Nephron progenitor cell (in vitro differentiated cells): ENCODE measurements at regions not wholly inside any gene's neighbourhood (a gene's known extent, or its start where the extent isn't known, plus 50 kb on each side); places are given as distances from the start of the nearest gene placed in this dataset.
"Not testable (repeated sequence)": the region's sequence is repeated elsewhere in the genome, so short reads cannot be mapped to it uniquely, and the experiment has no call there.

ENCODE experiments used
- DNase-seq: peaks from one replicate; pipeline ENCODE4 v3.0.0; 2021
- H3K27ac Mint-ChIP-seq: 2 replicates; pipeline ENCODE4 v1.8.0; 2021; ENCODE audit warnings: mild to moderate bottlenecking, moderate library complexity, mixed read lengths
- H3K27me3 Mint-ChIP-seq: 2 replicates; pipeline ENCODE4 v1.8.0; 2021; ENCODE audit warnings: mild to moderate bottlenecking, low read depth, mixed read lengths; ENCODE audit not compliant: poor library complexity
- H3K36me3 Mint-ChIP-seq: 2 replicates; pipeline ENCODE4 v1.8.0; 2021; ENCODE audit warnings: low read depth, mixed read lengths
- H3K4me1 Mint-ChIP-seq: 2 replicates; pipeline ENCODE4 v1.8.0; 2021; ENCODE audit warnings: mixed read lengths
- H3K4me3 Mint-ChIP-seq: 2 replicates; pipeline ENCODE4 v1.8.0; 2021; ENCODE audit warnings: mild to moderate bottlenecking, moderate library complexity, mixed read lengths
- H3K9me3 Mint-ChIP-seq: 2 replicates; pipeline ENCODE4 v1.8.0; 2021; ENCODE audit warnings: mild to moderate bottlenecking, moderate library complexity, mixed read lengths
- TF ChIP-seq, protein P1 (sequence below): fragments of 200-600 bp; sonication (generic); IDR thresholded peaks from 2 replicates; pipeline ENCODE4 v1.5.0; 2021; ENCODE audit warnings: antibody characterized with exemption

DNA sequence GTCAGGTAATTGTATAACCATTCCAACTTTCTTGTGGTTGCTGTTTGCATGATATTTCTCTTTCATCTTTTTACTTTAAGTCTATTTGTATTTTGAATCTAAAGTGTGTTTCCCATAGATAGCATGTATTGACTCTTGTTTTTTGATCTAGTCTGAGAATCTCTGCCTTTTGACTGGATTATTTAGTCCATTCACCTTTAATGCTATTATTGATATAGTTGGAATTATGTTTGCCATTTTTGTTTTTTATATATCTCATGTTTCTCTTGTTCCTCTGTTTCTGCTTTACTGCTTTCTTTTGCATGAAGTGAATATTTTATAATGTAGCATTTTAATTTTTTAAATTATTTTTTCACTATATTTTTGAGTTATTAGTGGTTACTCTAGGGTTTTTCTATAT lies 103.9 kb upstream of the PMCH start:
- no peak for DNase-seq
- Mint-ChIP-seq H3K36me3 (peaks cover 10% of the 10 kb centered on the region), H3K4me1 (no peaks in the 10 kb centered on the region), H3K27ac (no peak overlapping the region), H3K9me3 (peaks cover 51% of the 10 kb centered on the region), H3K4me3 (no peak overlapping the region), H3K27me3 (peaks cover 3% of the 10 kb centered on the region)
- TF ChIP-seq, protein P1, sequence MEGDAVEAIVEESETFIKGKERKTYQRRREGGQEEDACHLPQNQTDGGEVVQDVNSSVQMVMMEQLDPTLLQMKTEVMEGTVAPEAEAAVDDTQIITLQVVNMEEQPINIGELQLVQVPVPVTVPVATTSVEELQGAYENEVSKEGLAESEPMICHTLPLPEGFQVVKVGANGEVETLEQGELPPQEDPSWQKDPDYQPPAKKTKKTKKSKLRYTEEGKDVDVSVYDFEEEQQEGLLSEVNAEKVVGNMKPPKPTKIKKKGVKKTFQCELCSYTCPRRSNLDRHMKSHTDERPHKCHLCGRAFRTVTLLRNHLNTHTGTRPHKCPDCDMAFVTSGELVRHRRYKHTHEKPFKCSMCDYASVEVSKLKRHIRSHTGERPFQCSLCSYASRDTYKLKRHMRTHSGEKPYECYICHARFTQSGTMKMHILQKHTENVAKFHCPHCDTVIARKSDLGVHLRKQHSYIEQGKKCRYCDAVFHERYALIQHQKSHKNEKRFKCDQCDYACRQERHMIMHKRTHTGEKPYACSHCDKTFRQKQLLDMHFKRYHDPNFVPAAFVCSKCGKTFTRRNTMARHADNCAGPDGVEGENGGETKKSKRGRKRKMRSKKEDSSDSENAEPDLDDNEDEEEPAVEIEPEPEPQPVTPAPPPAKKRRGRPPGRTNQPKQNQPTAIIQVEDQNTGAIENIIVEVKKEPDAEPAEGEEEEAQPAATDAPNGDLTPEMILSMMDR, result no peak

DNA sequence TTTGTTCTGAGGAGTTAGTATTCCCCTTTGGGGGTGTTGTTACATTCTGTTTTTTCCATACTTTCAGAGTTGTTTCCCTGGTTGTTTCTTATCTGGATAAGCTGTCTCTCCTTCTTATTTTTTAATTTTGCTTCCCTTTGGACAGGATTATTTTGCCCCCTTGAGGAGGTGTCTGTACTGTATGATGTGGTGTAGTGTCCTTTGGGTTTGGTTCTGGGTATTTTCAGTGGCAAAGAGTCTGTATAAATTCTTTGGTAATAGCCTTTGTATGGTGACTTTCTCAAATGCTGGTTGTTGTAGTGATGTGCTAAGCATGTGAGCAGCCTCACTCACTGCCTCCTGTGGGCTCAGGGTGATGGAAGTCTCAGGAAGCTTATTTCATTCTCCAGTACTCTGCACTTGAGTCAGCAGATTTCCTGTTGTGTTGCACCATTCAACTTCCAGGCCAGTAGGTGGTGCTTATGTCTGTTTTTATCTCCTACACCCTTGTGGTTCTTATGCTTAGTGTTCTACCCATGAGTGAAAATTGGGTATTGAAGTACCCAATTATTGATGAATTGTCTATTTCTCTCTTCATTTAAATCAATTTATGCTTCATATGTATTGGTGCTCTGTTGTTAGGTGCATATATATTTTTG lies 103.3 kb upstream of the PMCH start:
- Mint-ChIP-seq H3K27me3 (peaks cover 3% of the 10 kb centered on the region), H3K9me3 (peaks cover 51% of the 10 kb centered on the region), H3K27ac (no peak overlapping the region), H3K4me1 (no peaks in the 10 kb centered on the region), H3K36me3 (peaks cover 10% of the 10 kb centered on the region), H3K4me3 (no peak overlapping the region)
- TF ChIP-seq, protein P1, result no peak
- no peak for DNase-seq

DNA sequence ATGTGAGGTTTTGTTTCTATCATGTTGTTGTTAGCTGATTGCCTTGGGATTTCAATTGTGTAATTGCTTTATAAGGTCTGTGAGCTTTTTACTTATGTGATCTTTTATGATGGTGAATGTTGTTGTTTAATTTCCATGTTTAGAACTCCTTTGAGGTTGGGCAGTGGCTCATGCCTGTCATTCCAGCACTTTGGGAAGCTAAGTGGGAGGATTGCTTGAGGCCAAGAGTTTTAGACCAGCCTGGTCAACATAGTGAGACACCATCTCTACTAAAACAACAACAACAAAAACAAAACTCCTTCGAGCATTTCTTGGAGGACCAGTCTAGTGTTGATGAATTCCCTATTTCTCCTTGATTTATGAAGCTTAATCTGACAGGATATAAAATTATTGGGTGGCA lies 102.1 kb upstream of the PMCH start:
- DNase-seq, result no peak
- peaks cover 3% of the 10 kb centered on the region for H3K27me3 Mint-ChIP-seq
- TF ChIP-seq, protein P1, result no peak
- H3K36me3 Mint-ChIP-seq, result peaks cover 10% of the 10 kb centered on the region
- H3K27ac Mint-ChIP-seq, result no peak overlapping the region
- no peaks in the 10 kb centered on the region for H3K4me1 Mint-ChIP-seq
- H3K4me3 Mint-ChIP-seq, result no peak overlapping the region
- H3K9me3 Mint-ChIP-seq, result peaks cover 46% of the 10 kb centered on the region

DNA sequence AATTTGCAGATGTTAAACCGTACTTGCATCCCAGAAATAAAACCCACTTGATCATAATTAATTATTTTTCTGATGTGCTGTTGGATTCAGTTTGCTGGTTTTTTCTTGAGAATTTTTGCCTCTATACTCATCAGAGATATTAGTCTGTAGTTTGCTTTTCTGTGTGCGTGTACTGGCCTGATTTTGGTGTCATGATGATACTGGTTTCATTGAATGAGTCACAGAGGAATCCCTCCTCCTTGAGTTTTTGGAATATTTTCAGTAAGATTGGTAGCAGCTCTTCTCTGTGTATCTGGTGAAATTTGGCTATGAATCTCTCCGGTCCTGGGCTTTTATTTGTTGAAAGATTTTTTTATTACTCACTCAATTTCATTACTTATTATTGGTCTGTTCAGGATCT lies 100.4 kb upstream of the PMCH start:
- Mint-ChIP-seq H3K27me3 (no peaks in the 10 kb centered on the region), H3K4me3 (no peak overlapping the region), H3K27ac (no peak overlapping the region), H3K36me3 (peaks cover 10% of the 10 kb centered on the region), H3K9me3 (peaks cover 33% of the 10 kb centered on the region), H3K4me1 (no peaks in the 10 kb centered on the region)
- DNase-seq, result no peak
- TF ChIP-seq, protein P1, result no peak

DNA sequence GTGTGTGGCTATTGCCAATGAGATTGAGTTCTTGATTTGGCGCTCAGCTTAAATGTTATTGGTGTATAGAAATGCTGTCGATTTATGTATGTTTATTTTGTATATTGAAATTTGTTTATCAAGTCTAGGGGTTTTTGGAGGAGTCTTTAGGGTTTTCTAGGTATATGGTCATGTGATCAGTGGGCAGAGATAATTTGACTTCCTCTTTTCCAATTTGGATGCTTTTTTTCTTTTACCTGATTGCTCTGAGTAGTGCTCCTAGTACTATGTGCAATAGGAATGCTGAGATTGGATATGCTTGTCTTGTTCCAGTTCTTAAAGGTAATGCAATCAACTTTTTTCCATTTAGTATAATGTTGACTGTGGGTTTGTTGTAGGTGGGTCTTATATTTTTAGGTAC lies 99.8 kb upstream of the PMCH start:
- TF ChIP-seq, protein P1, result no peak
- DNase-seq, result no peak
- Mint-ChIP-seq H3K27me3 (no peaks in the 10 kb centered on the region), H3K36me3 (peaks cover 10% of the 10 kb centered on the region), H3K27ac (no peak overlapping the region), H3K9me3 (peaks cover 27% of the 10 kb centered on the region), H3K4me1 (no peaks in the 10 kb centered on the region), H3K4me3 (no peak overlapping the region)

DNA sequence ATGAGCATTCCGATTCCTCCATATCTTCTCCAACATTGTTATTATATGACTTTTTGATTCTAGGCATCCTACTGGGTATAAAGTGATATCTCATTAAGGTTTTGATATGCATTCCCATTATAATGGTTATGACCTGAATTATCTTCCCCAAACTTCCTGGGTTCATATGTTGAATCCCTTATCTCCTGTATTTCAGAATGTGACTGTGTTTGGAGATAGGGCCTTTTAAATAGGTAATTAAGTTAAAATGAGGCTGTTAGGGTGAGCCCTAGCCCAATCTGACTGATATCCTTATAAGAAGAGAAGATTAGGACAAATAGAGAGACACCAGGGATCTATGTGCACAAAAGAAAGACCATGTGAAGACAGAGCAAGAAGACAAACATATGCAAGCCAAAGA lies 96.9 kb upstream of the PMCH start:
- Mint-ChIP-seq H3K9me3 (peaks cover 12% of the 10 kb centered on the region), H3K36me3 (peaks cover 7% of the 10 kb centered on the region), H3K27ac (no peak overlapping the region), H3K27me3 (no peaks in the 10 kb centered on the region), H3K4me1 (no peaks in the 10 kb centered on the region), H3K4me3 (no peak overlapping the region)
- no peak for DNase-seq
- TF ChIP-seq, protein P1, result no peak

DNA sequence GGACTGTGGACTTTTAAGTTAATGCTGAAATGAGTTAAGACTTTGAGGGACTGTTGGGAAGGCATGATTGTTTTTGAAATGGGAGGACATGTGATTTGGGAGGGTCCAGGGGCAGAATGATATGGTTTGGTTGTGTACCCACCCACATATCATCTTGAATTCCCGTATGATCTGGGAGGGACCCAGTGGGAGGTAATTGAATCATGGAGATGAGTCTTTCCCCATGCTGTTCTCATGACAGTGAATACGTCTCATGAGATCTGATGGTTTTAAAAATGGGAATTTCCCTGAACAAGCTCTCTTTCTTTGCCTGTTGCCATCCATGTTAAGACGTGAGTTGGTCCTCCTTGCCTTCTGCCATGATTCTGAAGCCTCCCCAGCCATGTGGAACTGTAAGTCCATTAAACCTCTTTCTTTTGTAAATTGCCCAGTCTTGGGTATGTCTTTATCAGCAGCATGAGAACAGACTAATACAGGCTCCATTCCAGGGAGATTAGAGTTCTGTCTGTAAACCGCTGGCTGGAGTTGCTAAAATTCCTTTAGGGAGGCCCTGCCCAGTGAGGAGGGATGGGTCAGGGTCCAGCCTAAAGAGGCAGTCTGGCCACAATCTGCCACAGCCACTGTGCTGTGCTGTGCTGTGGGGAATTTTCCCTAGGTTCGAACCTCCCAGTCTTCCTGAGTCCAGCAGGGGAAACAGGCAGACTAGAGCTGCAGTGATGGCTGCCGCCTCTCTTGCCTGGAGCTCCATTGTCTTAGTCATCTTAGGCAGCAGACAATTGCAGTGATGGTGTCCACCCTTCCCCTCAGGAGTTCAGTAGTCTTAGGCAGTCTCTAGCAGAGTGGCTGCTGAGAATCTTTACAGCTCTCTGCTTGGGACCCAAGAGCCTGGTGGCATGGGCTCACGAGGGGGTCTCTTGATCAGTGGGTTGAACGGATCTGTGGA lies 94.1 kb upstream of the PMCH start:
- H3K4me3 Mint-ChIP-seq, H3K36me3 Mint-ChIP-seq, H3K4me1 Mint-ChIP-seq, DNase-seq, H3K27ac Mint-ChIP-seq, H3K27me3 Mint-ChIP-seq: not testable (repeated sequence)
- H3K9me3 Mint-ChIP-seq, result peaks cover 10% of the 10 kb centered on the region

DNA sequence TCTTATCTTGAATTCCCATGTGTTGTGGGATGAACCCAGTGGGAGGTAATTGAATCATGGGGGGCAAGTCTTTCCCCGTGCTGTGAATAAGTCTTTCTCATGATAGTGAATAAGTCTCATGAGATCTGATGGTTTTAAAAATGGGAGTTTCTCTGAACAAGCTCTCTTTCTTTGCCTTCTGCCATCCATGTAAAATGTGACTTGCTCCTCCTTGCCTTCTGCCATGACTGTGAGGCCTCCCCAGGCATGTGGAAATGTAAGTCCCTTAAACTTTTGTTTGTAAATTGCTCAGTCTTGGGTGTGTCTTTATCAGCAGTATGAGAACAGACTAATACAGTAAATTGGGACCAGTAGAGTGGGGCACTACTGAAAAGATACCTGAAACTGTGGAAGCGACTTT lies 92.1 kb upstream of the PMCH start:
- H3K4me1 Mint-ChIP-seq, H3K27me3 Mint-ChIP-seq, H3K36me3 Mint-ChIP-seq, DNase-seq, H3K4me3 Mint-ChIP-seq, H3K27ac Mint-ChIP-seq: not testable (repeated sequence)
- H3K9me3 Mint-ChIP-seq, result peaks cover 10% of the 10 kb centered on the region
